Lower leg skin (tissue), 3 donors: ENCODE measurements at regions not wholly inside any gene's neighbourhood (a gene's known extent, or its start where the extent isn't known, plus 50 kb on each side); places are given as distances from the start of the nearest gene placed in this dataset.

ENCODE experiments used
- CTCF ChIP-seq, 3 donors: fragments of 450-650 bp; IDR thresholded peaks; one replicate each; pipeline ENCODE4 v1.5.1; 2016; ENCODE audit warnings: antibody characterized with exemption in 3 of 3, mild to moderate bottlenecking in 3 of 3, moderate library complexity in 2 of 3
- POLR2A ChIP-seq, 2 donors: fragments of 450-650 bp; IDR thresholded peaks; one replicate each; pipeline ENCODE4 v1.6.1; 2016 to 2017; ENCODE audit warnings: antibody characterized with exemption in 2 of 2, mild to moderate bottlenecking in 1 of 2, moderate library complexity in 1 of 2

GRCh38 chr5:29307478-29307877 lies 1886.0 kb upstream of the CDH6 start:
- no peak for TF ChIP-seq POLR2A (IDR thresholded peaks at IDR 0.05)
- no peak for TF ChIP-seq CTCF (IDR thresholded peaks at IDR 0.05)
